ENCODE measurements at regions not wholly inside any gene's neighbourhood (a gene's known extent, or its start where the extent isn't known, plus 50 kb on each side); places are given as distances from the start of the nearest gene placed in this dataset.

DNA sequence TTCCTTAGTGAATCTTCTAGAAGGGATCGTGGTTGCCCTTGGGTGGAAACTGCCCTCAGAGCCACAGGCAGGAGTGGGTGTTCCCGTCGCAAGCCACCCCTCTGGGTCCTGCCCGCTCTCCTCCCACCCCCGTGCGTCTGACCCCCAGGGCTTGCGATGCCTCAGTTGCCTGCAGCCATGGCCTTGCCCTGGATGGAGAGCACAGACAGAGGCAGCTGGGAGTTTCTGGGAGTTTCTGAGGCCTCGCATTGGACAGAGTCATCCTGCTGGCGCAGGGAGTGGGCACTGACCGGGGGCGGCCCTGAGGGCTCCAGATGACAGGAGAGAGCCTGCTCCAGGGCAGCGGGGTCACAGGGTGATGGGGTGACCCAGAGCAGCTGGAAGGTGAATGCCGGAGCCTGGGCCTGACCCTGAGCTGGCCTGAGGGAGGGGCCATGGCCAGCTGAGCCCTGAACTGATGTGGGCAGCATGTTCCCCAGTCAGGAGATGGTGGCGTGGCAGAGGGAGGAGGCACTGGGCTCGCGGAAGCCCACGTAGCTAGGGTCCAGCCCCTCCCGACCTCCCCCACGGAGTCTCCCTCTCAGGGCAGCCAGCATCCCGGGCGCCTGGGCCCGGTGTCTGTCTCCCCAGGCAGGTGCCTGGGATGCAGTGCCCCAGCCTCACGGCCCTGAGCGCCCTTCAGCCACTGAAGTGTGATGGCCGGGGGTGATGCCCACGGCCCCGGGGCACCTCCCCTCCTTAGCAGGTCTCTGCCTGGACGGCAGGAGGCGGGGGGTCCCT is 1236.2 kb downstream of the BRD1 start:
- DNase-seq (ENCODE audit: low read depth), result no peak
- no peak overlapping the region for H3K4me3 ChIP-seq (ENCODE audit: low read depth, low read length)
- TF ChIP-seq, protein P1, sequence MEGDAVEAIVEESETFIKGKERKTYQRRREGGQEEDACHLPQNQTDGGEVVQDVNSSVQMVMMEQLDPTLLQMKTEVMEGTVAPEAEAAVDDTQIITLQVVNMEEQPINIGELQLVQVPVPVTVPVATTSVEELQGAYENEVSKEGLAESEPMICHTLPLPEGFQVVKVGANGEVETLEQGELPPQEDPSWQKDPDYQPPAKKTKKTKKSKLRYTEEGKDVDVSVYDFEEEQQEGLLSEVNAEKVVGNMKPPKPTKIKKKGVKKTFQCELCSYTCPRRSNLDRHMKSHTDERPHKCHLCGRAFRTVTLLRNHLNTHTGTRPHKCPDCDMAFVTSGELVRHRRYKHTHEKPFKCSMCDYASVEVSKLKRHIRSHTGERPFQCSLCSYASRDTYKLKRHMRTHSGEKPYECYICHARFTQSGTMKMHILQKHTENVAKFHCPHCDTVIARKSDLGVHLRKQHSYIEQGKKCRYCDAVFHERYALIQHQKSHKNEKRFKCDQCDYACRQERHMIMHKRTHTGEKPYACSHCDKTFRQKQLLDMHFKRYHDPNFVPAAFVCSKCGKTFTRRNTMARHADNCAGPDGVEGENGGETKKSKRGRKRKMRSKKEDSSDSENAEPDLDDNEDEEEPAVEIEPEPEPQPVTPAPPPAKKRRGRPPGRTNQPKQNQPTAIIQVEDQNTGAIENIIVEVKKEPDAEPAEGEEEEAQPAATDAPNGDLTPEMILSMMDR (conservative IDR thresholded peaks at IDR 0.05; ENCODE audit: low read depth, low read length), result no peak

DNA sequence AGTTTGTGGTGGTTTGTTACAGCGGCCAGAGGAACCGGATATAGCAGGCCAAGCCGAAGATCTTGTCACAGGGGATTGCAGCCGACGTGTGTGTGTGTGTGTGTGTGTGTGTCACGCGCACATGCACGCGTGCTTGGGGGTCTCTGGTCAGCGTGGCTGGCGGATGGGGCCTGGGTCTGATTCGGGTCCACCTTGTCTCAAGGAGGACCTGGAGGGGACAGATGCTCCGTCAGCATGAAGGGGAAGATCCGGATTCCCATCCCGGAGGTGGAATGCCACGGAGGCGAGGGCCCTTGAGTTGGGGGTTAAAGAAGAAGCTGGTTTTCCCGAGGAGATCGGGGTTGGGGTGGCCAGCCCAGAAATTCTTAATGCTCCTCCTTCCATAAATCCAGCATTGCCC is 1237.8 kb downstream of the BRD1 start:
- DNase-seq (ENCODE audit: low read depth), result no peak
- TF ChIP-seq, protein P1 (conservative IDR thresholded peaks at IDR 0.05; ENCODE audit: low read depth, low read length), result no peak
- H3K4me3 ChIP-seq (ENCODE audit: low read depth, low read length), result no peak overlapping the region

DNA sequence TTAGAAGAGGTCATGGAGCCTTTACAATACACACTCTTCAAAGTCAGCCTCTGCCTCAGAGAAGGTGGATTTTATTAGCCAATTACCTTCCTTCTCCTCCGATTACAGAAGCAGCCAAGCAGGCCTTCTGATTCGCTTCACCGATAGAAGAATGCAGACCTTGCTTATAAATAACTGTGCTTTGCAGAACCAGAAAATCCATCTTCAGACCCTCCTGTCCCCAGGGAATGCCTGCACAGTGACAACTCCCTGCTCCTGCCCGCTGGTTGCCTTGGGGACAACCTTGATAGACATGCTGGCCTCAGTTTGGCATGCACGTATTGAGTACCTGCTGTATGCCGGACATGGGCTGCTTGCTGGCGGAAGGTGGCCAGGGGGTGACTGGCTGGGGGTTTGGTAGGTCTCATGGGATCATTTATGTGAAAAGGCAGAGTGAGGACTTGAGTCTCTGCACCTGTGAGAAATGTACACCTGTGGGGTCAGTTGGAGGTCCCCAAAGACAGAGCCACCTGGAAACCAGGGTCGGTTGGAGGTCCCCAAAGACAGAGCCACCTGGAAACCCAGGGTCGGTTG is 1238.7 kb downstream of the BRD1 start:
- TF ChIP-seq, protein P1 (conservative IDR thresholded peaks at IDR 0.05; ENCODE audit: low read depth, low read length), result no peak
- DNase-seq (ENCODE audit: low read depth), result no peak
- no peak overlapping the region for H3K4me3 ChIP-seq (ENCODE audit: low read depth, low read length)

GRCh38 chr22:48588151-48588877 is 1239.4 kb downstream of the BRD1 start:
- TF ChIP-seq, protein P1 (conservative IDR thresholded peaks at IDR 0.05; ENCODE audit: low read depth, low read length), result no peak
- H3K4me3 ChIP-seq (ENCODE audit: low read depth, low read length), result no peak overlapping the region
- DNase-seq (ENCODE audit: low read depth), result no peak

DNA sequence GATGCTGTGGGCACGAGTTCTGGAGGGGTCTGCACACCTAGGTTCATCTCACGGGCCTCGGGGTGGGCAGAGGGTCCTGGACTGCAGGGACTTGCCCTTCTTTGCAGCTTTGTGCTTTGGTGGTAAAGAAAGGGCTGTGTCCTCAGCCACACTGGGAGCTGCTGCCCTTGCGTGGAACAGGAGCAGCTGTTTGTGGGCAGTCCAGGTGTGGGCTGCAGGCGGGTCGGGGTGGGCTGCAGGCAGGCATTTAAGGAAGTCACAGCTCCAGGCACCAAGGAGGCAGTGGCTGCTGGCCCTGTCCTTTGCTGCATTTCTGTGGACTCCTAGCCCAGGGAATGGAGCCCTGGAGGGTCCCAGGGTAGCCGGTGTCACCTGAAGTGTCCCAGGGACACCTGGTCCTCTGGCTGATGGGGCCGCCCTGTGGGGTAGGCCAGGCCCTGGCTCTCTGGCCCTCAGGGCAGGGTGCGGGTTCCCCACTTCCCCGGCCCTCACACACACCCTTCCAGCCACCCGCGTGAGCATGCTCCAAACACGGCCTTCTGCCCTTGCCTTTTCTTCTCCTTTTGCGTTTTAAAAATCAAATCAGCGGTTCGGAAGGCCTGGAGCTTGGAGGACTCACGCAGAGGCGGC is 1240.3 kb downstream of the BRD1 start:
- TF ChIP-seq, protein P1 (conservative IDR thresholded peaks at IDR 0.05; ENCODE audit: low read depth, low read length), result no peak
- H3K4me3 ChIP-seq (ENCODE audit: low read depth, low read length), result no peak overlapping the region
- DNase-seq (ENCODE audit: low read depth), result no peak

- H3K4me3 ChIP-seq (ENCODE audit: low read depth, low read length), result no peak overlapping the region
- no peak for DNase-seq (ENCODE audit: low read depth)
- TF ChIP-seq, protein P1 (conservative IDR thresholded peaks at IDR 0.05; ENCODE audit: low read depth, low read length), result no peak
Observed at GRCh38 chr22:48586799-48587185, 1240.9 kb downstream of the BRD1 start.
